HG03025 (cell line): ENCODE measurements at regions not wholly inside any gene's neighbourhood (a gene's known extent, or its start where the extent isn't known, plus 50 kb on each side); places are given as distances from the start of the nearest gene placed in this dataset.
"Not testable (repeated sequence)": the region's sequence is repeated elsewhere in the genome, so short reads cannot be mapped to it uniquely, and the experiment has no call there.

ENCODE experiments used
- ATAC-seq: cut with Tn5 transposase; IDR thresholded peaks from one replicate; pipeline ENCODE4 v1.9.1; 2021; ENCODE audit warnings: mild to moderate bottlenecking, moderate library complexity; ENCODE audit not compliant: unreplicated experiment, low FRiP score

GRCh38 chr20:12835999-12836398 is 172.8 kb upstream of the SPTLC3 start:
- no peak for ATAC-seq

GRCh38 chr20:12837646-12838045 is 171.1 kb upstream of the SPTLC3 start:
- ATAC-seq, result no peak

GRCh38 chr20:12838261-12838866 is 170.4 kb upstream of the SPTLC3 start:
- ATAC-seq, result no peak

- no peak for ATAC-seq
Observed at GRCh38 chr20:12847872-12848271, 160.9 kb upstream of the SPTLC3 start.

DNA sequence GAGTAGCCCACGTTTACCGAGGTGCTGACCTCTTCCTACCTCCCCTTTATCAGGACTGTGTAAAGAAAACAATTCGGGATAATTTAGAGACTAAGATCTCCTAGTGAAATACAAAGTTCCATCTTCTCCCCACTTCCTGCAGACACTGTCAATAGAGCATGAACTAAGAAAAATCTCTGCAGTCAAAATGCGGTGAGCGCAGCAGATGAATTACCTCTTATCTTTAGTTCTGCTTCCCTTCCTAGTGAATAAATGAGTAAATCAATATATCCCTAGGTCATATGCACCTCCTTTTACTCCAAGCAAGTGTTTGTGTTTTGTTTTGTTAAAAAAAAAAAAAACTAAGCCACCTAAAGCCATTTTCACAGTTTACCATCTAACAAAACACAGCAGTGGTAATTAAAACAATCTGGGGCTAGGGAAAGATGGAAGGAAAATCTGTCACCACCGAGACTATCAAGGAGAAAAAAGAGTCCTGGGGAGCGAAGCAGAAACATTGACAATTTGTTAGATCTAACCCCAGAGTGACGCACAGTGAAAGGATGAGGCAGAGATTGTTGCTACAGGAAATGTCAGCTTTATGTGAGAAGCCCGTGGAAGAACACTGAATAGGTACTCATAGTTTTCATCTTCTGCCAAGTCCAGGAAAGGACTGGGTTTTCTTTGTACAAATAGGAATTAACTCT is 159.4 kb upstream of the SPTLC3 start:
- ATAC-seq, result no peak

DNA sequence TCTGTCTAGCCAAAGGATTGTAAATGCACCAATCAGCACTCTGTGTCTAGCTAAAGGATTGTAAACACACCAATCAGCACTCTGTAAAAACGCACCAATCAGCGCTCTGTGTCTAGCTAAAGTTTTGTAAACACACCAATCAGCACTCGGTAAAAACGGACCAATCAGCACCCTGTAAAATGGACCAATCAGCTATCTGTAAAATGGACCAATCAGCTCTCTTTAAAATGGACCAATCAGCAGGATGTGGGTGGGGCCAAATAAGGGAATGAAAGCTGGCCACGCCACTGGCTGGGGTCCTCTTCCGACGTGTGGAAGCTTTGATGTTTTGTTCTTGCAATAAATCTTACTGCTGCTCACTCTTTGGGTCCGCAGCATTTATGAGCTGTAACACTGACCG is 151.1 kb upstream of the SPTLC3 start:
- ATAC-seq, result not testable (repeated sequence)

- no peak for ATAC-seq
Observed at GRCh38 chr20:12860619-12861247, 148.0 kb upstream of the SPTLC3 start.

GRCh38 chr20:12869669-12870068 is 139.1 kb upstream of the SPTLC3 start:
- ATAC-seq, result no peak

GRCh38 chr20:12870588-12870987 is 138.2 kb upstream of the SPTLC3 start:
- no peak for ATAC-seq

GRCh38 chr20:12874933-12875332 is 133.8 kb upstream of the SPTLC3 start:
- ATAC-seq, result no peak

DNA sequence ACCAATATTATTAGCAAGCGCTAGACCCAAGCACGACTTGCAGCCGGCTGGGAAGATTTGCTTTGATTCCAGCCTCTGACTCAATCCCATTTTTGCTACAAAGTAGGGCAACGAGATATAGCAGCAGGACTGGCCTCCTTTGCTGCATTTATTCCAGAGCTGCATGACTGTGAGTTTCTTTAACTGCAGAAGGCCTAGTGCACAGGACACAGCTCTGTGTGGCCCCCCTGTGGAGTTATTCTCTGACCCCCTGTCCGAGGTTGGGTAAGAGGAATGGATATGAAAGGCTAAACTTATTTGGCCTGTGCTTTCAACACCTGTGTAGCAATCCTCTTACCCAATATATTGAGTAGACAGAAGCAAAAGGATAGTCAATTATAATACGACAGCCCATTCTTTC is 133.3 kb upstream of the SPTLC3 start:
- no peak for ATAC-seq

GRCh38 chr20:12882832-12883506 is 125.8 kb upstream of the SPTLC3 start:
- no peak for ATAC-seq

GRCh38 chr20:12883507-12883885 is 125.3 kb upstream of the SPTLC3 start:
- no peak for ATAC-seq

- ATAC-seq, result no peak
Observed at GRCh38 chr20:12886618-12887363, 122.0 kb upstream of the SPTLC3 start.

- no peak for ATAC-seq
Observed at GRCh38 chr20:12891643-12892042, 117.1 kb upstream of the SPTLC3 start.

GRCh38 chr20:12893019-12893418 is 115.8 kb upstream of the SPTLC3 start:
- no peak for ATAC-seq

GRCh38 chr20:12893653-12894052 is 115.1 kb upstream of the SPTLC3 start:
- ATAC-seq, result no peak

- no peak for ATAC-seq
Observed at GRCh38 chr20:12894089-12894488, 114.7 kb upstream of the SPTLC3 start.

DNA sequence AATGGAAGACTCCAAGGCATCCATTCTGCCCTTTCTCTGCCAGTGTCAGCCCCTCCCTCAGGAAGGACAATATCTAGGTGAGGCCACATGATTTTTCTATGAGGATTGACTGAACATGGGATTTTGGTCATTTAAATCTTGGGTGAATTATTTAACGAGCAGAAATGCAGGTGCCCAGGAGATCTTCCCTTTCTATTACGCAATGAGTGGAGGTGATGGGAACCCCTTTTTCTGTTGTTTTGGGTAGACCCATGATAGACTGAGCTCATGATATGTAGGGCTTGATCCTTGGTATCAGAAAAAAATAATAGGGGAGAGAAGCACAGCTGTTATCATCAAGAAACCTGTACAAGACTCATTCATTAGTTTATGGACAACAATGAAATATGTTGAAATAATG is 112.6 kb upstream of the SPTLC3 start:
- ATAC-seq, result no peak

- ATAC-seq, result no peak
Observed at GRCh38 chr20:12902992-12903391, 105.8 kb upstream of the SPTLC3 start.

DNA sequence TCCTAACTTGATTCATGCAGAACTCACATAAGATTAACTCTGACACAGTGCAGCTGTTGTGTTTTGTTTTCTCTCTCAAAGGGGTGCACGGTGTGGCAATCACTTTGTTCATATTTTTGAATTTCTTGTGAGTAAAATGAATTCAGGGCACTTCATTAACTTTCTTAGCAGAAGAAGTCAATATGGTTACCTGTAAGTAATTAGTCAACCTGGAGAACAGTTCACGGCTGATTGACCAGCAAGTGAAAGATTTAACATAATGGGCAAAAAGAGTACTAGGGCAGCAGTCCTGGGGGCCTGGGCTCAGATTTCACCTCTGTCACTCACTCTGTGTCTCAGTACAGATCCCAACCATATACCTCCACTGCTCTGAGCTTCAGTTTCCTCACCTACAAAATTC is 102.4 kb upstream of the SPTLC3 start:
- no peak for ATAC-seq
